ENCODE measurements at regions not wholly inside any gene's neighbourhood (a gene's known extent, or its start where the extent isn't known, plus 50 kb on each side); places are given as distances from the start of the nearest gene placed in this dataset.

GRCh38 chr3:26381411-26381810 is 241.2 kb upstream of the LRRC3B start:
- TF ChIP-seq YY1 (IDR thresholded peaks at IDR 0.05; ENCODE audit: insufficient read depth, insufficient read length), result no peak
- no peak for TF ChIP-seq SUZ12 (IDR thresholded peaks at IDR 0.05; ENCODE audit: extremely low read depth, insufficient read depth, insufficient read length)

All from NT2/D1 (cell line).